Neural cell (in vitro differentiated cells): ENCODE measurements at regions not wholly inside any gene's neighbourhood (a gene's known extent, or its start where the extent isn't known, plus 50 kb on each side); places are given as distances from the start of the nearest gene placed in this dataset.

Experiments
- H2AFZ ChIP-seq: fragments of 200-600, 300-800 bp; sonication (generic), shearing (Covaris generic); 2 replicates; pipeline ENCODE4 v1.6.0; 2014; ENCODE audit warnings: low read depth, mild to moderate bottlenecking, antibody characterized with exemption, low read length, moderate library complexity
- H3F3A ChIP-seq: fragments of 200-600 bp; shearing (Covaris generic); 2 replicates; pipeline ENCODE4 v1.6.1; 2016; ENCODE audit warnings: mild to moderate bottlenecking, moderate library complexity, mixed read lengths, antibody characterized with exemption, low read length; ENCODE audit not compliant: insufficient read depth, poor library complexity, severe bottlenecking
- H3K27ac ChIP-seq: fragments of 200-600, 300-800 bp; sonication (generic), shearing (Covaris generic); 2 replicates; pipeline ENCODE4 v1.5.1; 2014; ENCODE audit warnings: mild to moderate bottlenecking, low read length, moderate library complexity
- H3K27me3 ChIP-seq: fragments of 300-800, 200-600 bp; sonication (generic), shearing (Covaris generic); 2 replicates; pipeline ENCODE4 v1.6.0; 2014; ENCODE audit warnings: mild to moderate bottlenecking, low read depth, low read length, moderate library complexity; ENCODE audit not compliant: insufficient read depth
- H3K36me3 ChIP-seq: fragments of 300-800, 200-600 bp; sonication (generic), shearing (Covaris generic); 2 replicates; pipeline ENCODE4 v1.5.1; 2014; ENCODE audit warnings: mild to moderate bottlenecking, antibody characterized with exemption, low read length, moderate library complexity; ENCODE audit not compliant: insufficient read depth
- H3K4me2 ChIP-seq: fragments of 300-800, 200-600 bp; sonication (generic), shearing (Covaris generic); 2 replicates; pipeline ENCODE4 v1.6.0; 2014; ENCODE audit warnings: mild to moderate bottlenecking, low read length
- H3K4me3 ChIP-seq: fragments of 300-800, 200-600 bp; sonication (generic), shearing (Covaris generic); 2 replicates; pipeline ENCODE4 v1.5.1; 2014; ENCODE audit warnings: mild to moderate bottlenecking, low read length, moderate library complexity
- H3K79me2 ChIP-seq: fragments of 200-600 bp; shearing (Covaris generic); replicated peaks from 2 replicates; pipeline ENCODE4 v1.6.0; 2014; ENCODE audit warnings: mild to moderate bottlenecking, low read length, moderate library complexity; ENCODE audit not compliant: insufficient read depth
- H3K9ac ChIP-seq: fragments of 300-800, 200-600 bp; sonication (generic), shearing (Covaris generic); 2 replicates; pipeline ENCODE4 v1.6.1; 2016; ENCODE audit warnings: mild to moderate bottlenecking, low read length, mixed read lengths
- H3K9me2 ChIP-seq: fragments of 200-600 bp; shearing (Covaris generic); 2 replicates; pipeline ENCODE4 v1.6.1; 2016; ENCODE audit warnings: mild to moderate bottlenecking, low read length, mixed read lengths; ENCODE audit not compliant: insufficient read depth
- H3K9me3 ChIP-seq: fragments of 200-600, 300-800 bp; sonication (generic), shearing (Covaris generic); 2 replicates; pipeline ENCODE4 v1.6.1; 2016; ENCODE audit warnings: mild to moderate bottlenecking, mixed run types, low read length, moderate library complexity, mixed read lengths
- H4K20me1 ChIP-seq: fragments of 200-600 bp; shearing (Covaris generic); 2 replicates; pipeline ENCODE4 v1.6.1; 2016; ENCODE audit warnings: mild to moderate bottlenecking, mixed run types; ENCODE audit not compliant: insufficient read depth
- EP300 ChIP-seq: fragments of 450-650 bp; conservative IDR thresholded peaks from 2 replicates; pipeline ENCODE4 v1.6.1; 2014; ENCODE audit warnings: antibody characterized with exemption, mild to moderate bottlenecking, moderate library complexity; ENCODE audit not compliant: poor library complexity, severe bottlenecking
- EZH2 ChIP-seq: fragments of 200-600, 300-800 bp; shearing (Covaris generic), sonication (generic); IDR thresholded peaks from 2 replicates; pipeline ENCODE4 v1.6.1; 2014; ENCODE audit warnings: antibody characterized with exemption, low read length, borderline replicate concordance, mild to moderate bottlenecking; ENCODE audit not compliant: insufficient read depth, poor library complexity, severe bottlenecking
- MXI1 ChIP-seq: fragments of 450-650 bp; conservative IDR thresholded peaks from 2 replicates; pipeline ENCODE4 v1.6.1; 2014; ENCODE audit warnings: antibody characterized with exemption, mild to moderate bottlenecking; ENCODE audit not compliant: poor library complexity, severe bottlenecking
- POLR2AphosphoS5 ChIP-seq: IDR thresholded peaks from 2 replicates; pipeline ENCODE4 v1.6.1; 2012
- RAD21 ChIP-seq: fragments of 450-650 bp; conservative IDR thresholded peaks from 2 replicates; pipeline ENCODE4 v1.6.1; 2014; ENCODE audit warnings: antibody characterized with exemption, mild to moderate bottlenecking, moderate library complexity
- SMC3 ChIP-seq: fragments of 450-650 bp; conservative IDR thresholded peaks from 2 replicates; pipeline ENCODE4 v1.6.1; 2014; ENCODE audit warnings: antibody characterized with exemption, mild to moderate bottlenecking, moderate library complexity; ENCODE audit not compliant: poor library complexity
- TAF1 ChIP-seq: IDR thresholded peaks from 2 replicates; pipeline ENCODE4 v1.6.1; 2012; ENCODE audit warnings: low read depth
- TF ChIP-seq, protein P1 (sequence below): IDR thresholded peaks from 2 replicates; pipeline ENCODE4 v1.6.1; 2012; ENCODE audit warnings: borderline replicate concordance
- TF ChIP-seq, protein P2 (sequence below): fragments of 450-650 bp; IDR thresholded peaks from 2 replicates; pipeline ENCODE4 v1.5.1; 2014; ENCODE audit warnings: antibody characterized with exemption, mild to moderate bottlenecking, moderate library complexity; ENCODE audit not compliant: poor library complexity, severe bottlenecking

DNA sequence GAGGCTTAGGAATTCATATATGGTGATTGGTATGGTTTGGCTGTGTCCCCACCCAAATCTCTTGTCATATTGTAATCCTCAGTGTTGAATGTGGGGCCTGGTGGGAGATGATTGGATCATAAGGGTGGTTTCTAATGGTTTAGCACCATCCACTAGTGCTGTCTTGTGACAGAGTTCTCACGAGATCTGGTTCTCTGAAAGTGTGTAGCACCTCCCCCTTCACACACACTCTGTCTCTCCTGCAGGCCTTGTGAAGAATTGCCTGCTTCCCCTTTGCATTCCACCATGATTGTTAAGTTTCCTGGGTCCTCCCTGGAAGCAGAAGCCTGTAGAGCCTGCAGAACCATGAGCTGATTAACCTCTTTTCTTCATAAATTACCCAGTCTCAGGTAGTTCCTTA, 135.8 kb upstream of the FAT1 start:
- H3K4me3 ChIP-seq, result no peak overlapping the region
- H3K9ac ChIP-seq, result no peak overlapping the region
- no peak overlapping the region for H3K27ac ChIP-seq
- no peaks in the 10 kb centered on the region for H3K36me3 ChIP-seq
- H3K79me2 ChIP-seq, result no peaks in the 10 kb centered on the region
- TF ChIP-seq MXI1, result no peak
- TF ChIP-seq, protein P1, sequence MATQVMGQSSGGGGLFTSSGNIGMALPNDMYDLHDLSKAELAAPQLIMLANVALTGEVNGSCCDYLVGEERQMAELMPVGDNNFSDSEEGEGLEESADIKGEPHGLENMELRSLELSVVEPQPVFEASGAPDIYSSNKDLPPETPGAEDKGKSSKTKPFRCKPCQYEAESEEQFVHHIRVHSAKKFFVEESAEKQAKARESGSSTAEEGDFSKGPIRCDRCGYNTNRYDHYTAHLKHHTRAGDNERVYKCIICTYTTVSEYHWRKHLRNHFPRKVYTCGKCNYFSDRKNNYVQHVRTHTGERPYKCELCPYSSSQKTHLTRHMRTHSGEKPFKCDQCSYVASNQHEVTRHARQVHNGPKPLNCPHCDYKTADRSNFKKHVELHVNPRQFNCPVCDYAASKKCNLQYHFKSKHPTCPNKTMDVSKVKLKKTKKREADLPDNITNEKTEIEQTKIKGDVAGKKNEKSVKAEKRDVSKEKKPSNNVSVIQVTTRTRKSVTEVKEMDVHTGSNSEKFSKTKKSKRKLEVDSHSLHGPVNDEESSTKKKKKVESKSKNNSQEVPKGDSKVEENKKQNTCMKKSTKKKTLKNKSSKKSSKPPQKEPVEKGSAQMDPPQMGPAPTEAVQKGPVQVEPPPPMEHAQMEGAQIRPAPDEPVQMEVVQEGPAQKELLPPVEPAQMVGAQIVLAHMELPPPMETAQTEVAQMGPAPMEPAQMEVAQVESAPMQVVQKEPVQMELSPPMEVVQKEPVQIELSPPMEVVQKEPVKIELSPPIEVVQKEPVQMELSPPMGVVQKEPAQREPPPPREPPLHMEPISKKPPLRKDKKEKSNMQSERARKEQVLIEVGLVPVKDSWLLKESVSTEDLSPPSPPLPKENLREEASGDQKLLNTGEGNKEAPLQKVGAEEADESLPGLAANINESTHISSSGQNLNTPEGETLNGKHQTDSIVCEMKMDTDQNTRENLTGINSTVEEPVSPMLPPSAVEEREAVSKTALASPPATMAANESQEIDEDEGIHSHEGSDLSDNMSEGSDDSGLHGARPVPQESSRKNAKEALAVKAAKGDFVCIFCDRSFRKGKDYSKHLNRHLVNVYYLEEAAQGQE, result no peak
- TF ChIP-seq, protein P2, sequence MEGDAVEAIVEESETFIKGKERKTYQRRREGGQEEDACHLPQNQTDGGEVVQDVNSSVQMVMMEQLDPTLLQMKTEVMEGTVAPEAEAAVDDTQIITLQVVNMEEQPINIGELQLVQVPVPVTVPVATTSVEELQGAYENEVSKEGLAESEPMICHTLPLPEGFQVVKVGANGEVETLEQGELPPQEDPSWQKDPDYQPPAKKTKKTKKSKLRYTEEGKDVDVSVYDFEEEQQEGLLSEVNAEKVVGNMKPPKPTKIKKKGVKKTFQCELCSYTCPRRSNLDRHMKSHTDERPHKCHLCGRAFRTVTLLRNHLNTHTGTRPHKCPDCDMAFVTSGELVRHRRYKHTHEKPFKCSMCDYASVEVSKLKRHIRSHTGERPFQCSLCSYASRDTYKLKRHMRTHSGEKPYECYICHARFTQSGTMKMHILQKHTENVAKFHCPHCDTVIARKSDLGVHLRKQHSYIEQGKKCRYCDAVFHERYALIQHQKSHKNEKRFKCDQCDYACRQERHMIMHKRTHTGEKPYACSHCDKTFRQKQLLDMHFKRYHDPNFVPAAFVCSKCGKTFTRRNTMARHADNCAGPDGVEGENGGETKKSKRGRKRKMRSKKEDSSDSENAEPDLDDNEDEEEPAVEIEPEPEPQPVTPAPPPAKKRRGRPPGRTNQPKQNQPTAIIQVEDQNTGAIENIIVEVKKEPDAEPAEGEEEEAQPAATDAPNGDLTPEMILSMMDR, result peak; percentile 10
- no peak for TF ChIP-seq SMC3
- H3K27me3 ChIP-seq, result no peaks in the 10 kb centered on the region
- H4K20me1 ChIP-seq, result no peaks in the 10 kb centered on the region
- no peaks in the 10 kb centered on the region for H3K9me2 ChIP-seq
- H3K4me2 ChIP-seq, result no peak overlapping the region
- H2AFZ ChIP-seq, result no peak overlapping the region
- H3F3A ChIP-seq, result no peaks in the 10 kb centered on the region
- no peaks in the 10 kb centered on the region for H3K9me3 ChIP-seq

DNA sequence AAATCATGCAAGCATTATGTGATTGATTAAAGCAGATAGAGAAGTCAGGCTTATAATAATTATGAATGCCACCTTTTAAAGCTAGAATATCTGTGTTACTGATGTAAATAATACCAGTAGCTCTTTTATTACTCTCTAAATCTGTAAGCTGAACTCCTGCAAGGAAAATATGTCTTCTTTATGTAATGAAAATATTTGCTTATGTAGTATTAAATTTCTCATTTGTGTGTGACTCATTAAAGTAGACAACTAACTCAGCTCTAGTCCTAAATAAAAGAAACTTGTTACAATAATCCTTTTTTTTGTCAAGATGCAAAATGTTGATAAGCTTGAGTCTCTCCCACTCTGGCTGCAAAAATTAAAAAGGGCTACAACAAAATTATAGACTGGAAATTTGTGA, 137.7 kb upstream of the FAT1 start:
- TF ChIP-seq, protein P1, result no peak
- TF ChIP-seq, protein P2, result no peak
- TF ChIP-seq MXI1, result no peak
- TF ChIP-seq EZH2, result no peak
- TF ChIP-seq RAD21, result no peak
- TF ChIP-seq EP300, result no peak
- no peak for TF ChIP-seq SMC3
- no peak for TF ChIP-seq POLR2AphosphoS5
- TF ChIP-seq TAF1, result no peak
- H2AFZ ChIP-seq, result no peak overlapping the region
- no peak overlapping the region for H3K9ac ChIP-seq
- no peak overlapping the region for H3K27ac ChIP-seq
- H3K36me3 ChIP-seq, result no peaks in the 10 kb centered on the region
- H3K4me2 ChIP-seq, result no peak overlapping the region
- H4K20me1 ChIP-seq, result no peaks in the 10 kb centered on the region
- H3K9me3 ChIP-seq, result no peaks in the 10 kb centered on the region
- no peaks in the 10 kb centered on the region for H3K27me3 ChIP-seq
- no peaks in the 10 kb centered on the region for H3F3A ChIP-seq
- no peaks in the 10 kb centered on the region for H3K79me2 ChIP-seq
- H3K9me2 ChIP-seq, result no peaks in the 10 kb centered on the region
- H3K4me3 ChIP-seq, result no peak overlapping the region
